GM21381 (cell line): ENCODE measurements at regions not wholly inside any gene's neighbourhood (a gene's known extent, or its start where the extent isn't known, plus 50 kb on each side); places are given as distances from the start of the nearest gene placed in this dataset.

Source experiments
- ATAC-seq: cut with Tn5 transposase; IDR thresholded peaks from one replicate; pipeline ENCODE4 v1.9.1; 2021; ENCODE audit warnings: mild to moderate bottlenecking, moderate library complexity; ENCODE audit not compliant: unreplicated experiment

DNA sequence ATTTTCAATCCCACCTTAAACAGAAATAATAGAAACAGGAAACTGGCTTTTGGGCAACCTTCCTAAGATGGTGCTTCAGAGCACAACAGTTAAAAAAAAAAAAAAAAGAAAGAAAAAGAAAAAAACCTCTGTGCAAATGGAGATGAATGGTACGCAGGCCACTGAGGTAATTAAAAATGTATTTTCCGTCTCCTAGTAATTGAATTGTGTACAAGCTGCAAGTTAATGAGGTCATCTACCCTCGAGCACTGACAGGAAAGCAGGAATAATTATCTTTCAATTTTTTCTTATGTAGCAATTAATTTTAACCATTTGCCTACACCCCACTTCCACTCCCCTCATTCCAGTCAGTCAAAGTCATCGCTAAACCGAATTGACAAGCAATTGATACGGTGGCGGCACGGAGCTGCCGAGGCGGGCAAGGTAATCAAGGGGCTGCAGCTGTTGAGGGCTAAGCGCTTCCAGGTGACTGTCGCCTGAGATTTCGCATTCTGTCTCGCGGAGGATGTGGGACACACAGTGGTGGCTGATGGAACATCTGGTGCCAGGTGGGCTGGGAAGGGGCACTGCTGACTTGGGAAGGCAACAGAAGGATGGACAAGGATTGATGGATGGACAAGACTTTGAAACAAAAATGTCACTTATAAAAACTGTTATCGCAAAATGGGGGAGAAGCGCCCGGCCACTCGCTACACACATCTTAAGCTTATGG lies 109.4 kb downstream of the RCN1 start:
- no peak for ATAC-seq

- ATAC-seq = no peak
Observed at GRCh38 chr11:32204751-32205150, 113.9 kb downstream of the RCN1 start.

GRCh38 chr11:32210556-32210955 lies 119.7 kb downstream of the RCN1 start:
- ATAC-seq = no peak

GRCh38 chr11:32213223-32213622 lies 122.3 kb downstream of the RCN1 start:
- no peak for ATAC-seq

DNA sequence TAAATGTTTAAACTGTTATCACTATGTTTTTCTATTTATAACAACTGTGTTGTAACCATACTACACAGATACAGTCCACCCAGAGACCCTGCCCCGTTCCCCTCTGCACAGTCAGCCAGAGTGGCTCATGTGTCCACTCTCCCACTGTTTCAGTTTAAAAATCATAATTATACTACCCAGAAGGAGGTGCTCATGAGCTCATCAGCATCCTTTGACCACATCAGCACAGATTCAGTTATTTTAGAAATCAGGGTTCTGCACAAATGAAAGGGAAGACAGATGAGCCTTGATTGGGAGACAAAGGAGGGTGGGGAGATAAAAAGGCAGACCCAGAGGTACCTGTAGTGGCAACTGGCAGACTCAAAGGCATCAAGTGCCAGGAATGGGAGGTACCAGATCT lies 124.3 kb downstream of the RCN1 start:
- no peak for ATAC-seq

- ATAC-seq = no peak
Observed at GRCh38 chr11:32216749-32217148, 125.9 kb downstream of the RCN1 start.

DNA sequence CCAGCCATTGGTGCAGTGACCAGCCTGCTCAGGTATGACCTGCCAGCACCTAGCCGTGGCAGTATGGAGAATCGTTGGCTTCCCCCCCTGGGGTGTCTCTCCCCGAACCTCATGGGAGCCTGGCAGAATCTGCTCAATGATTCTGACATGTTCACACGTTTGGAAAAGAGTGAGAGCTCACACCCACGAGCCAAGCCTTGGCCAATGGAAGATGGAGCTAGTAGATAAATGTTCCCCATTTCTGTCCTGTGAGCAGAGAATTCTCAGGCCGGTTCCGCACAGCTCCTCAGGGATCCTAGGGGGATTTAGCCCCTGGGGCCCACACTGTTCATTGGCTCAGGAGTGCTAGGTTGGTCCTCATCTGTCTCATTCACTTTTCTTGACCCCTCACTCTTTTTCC lies 128.4 kb downstream of the RCN1 start:
- ATAC-seq = no peak

- ATAC-seq = no peak
Observed at GRCh38 chr11:32221476-32222032, 130.7 kb downstream of the RCN1 start.

DNA sequence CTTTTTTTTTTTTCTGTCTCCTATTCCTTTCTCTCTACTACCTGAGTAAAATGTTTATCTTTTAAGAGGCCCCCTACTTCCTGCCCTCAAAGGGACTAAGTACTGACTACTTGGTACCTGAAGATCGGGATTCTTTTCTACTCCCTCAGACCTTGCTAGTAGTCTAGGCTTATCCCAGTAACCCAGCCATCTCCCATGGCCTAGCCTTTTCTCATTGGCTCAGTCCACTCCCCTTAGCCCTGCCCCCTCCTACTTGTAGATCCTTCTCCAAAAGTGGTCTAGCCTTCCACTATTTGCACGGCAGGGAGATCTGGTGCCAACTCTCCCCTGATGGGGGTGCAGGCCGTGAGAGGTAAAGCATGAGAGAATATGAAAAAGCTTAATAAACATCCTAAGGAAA lies 133.7 kb downstream of the RCN1 start:
- ATAC-seq = no peak

DNA sequence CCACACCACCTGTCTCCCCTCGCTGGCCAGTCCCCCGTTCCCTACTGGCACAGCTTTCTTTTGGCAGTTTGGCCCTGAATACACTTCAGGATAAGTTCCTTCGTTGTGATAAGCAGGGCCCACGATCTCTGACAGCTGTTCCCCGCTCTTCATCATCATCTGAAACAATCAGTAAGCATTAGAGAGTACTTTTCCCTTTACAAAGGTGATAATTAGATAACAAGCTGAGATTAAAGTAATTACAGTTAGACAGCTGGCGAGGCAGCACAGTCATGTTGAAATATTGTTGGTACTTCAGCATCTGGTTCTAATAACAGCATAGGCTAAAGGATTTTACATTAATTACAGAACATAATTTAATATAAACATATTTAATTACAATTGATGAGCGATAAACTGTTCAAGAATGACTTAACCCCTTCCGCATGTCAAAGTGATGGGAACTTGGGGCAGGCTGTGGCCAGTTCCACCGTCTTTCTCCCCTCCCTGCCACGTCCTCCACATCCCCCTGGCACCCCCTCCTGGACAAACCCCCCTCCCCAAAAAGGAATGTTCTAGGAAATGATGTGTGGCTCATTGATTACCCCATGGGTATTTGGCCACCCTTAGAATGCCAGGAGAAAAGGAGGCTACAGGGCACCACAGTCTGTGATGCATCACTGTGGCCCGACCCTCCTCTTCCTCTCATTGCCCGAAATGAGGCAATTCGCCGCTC lies 134.9 kb downstream of the RCN1 start:
- ATAC-seq = no peak

DNA sequence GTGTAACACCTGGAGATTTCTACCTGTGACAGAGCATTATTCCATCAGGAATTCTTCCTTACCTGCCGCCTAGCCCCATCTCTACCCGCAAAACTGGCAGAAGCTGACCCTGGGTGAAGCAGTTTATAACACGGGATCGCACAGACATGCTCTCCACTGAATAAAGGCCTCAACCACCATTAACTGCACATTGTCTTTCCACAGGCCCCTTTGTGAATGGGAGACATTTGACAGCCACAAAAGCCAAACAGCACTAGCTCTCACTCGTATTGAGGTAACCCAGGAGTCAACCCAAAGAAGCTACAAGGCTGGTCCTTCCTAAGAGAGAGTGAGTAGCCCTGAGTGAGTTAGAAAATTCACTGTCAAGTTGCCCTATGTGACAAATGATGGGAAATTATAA lies 135.6 kb downstream of the RCN1 start:
- no peak for ATAC-seq

DNA sequence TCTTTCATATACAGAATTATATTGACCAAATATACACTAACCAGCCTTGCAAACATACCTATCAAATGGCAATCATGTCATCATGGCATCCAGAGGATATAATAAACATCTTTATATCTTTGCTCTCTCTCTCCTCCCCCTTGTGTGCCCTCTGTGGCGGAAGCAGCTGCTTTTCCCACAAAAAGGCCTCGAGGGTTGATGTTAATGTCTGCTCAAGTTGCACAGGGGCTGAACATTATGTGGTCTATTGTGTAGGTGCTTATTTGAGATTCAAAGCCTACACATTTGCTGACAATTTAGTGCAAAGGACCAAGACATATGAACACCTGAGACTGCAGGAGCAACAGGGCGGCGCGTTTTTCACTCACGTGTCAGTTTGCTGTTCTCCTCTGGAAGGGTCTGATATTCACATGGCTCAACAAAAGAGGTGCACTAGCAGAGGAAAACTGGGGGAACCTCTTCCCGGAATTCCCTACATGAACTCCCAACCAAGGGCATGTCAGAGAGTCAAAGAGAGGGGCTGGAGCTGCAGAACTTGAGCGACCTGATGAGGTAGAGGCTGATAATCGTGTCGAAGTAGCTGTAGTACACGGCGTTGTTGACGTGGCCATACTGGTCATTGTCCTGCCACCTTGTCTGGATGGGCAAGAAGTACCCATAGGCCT lies 138.8 kb downstream of the RCN1 start:
- ATAC-seq = no peak

DNA sequence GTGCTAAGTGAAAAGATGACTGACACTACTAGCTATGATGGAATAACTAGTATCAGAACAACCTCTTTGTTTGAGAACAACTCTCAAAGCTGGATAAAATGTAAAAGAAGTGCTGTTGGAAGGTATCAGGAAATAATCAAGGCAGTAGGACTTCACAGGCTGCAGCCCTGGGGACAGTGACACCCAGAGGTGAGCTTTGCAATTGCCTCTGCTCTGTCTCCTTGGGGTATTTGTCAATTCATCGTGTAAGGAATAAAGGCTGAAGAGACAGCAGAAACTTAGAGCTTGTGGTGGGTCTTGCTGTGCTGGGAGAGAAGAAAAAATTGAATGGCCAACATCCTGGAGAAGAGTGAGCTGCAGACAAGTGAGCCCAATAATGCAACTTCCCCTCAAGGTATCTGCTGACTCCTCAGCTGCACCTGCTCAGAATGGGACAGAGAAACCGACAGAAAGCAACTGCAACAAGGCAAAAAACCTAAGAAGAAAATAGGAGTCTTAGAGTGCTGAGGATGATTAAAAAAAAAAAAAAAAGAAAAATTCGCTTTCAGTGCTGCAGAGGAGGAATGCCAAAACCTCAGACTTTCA lies 141.1 kb downstream of the RCN1 start:
- ATAC-seq = peak; percentile 75

DNA sequence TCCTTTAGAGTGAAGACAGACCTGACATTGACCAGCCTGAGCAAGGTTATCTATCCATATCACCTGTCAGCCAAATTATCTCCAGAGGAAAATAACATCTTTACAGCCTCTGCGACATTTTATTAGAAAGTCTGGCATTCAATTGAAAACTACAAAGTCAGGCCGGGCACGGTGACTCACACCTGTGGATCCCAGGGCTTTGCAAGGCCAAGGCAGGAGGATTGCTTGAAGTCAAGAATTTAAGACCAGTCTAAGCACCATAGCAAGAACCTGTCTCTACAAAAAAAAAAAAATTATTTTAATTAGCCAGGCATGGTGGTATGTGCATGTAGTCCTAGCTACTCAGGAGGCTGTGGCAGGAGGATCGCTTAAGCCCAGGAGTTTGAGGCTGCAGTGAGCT lies 141.6 kb downstream of the RCN1 start:
- no peak for ATAC-seq

GRCh38 chr11:32233276-32233675 lies 142.4 kb downstream of the RCN1 start:
- ATAC-seq = no peak

GRCh38 chr11:32233928-32234327 lies 143.1 kb downstream of the RCN1 start:
- no peak for ATAC-seq

GRCh38 chr11:32244453-32244852 lies 153.6 kb downstream of the RCN1 start:
- ATAC-seq = no peak

GRCh38 chr11:32253706-32254105 lies 162.8 kb downstream of the RCN1 start:
- ATAC-seq = no peak

DNA sequence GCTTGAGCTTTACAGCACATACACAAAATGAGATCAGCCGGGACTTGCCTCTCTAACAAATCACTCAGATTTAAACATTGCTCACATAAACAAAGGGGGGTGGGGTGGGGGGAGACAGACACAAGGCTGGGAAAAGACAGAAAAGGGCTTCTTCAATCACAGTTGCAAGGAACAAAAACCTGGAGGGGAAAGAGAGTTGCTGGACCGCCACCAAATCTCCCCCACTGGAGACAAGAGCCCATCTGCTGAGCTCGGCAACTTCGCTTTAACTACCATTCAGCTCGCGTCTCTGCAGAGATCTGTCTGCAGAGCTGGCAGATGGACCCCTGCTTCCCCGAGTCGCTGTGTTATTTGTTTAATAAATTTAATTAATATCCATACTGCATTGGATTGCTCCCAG lies 165.0 kb downstream of the RCN1 start:
- no peak for ATAC-seq

DNA sequence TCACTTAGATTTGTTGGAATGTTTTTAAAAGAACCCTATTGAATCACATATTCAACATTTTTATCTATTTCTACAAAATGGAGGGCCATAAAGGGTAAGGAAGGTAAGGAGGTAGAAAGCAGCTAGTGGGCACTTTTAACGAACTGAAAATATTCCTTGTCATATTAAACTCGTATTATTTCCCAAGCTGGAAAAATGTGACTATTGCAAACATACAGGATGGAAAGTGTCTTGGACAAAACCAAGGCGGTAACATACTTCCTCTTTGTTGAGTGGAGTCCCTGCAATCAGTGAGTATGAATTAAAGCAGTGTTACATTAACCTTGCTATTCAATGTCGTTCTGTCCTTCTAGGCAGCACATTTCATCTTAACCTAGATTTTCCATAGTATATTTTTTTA lies 165.6 kb downstream of the RCN1 start:
- no peak for ATAC-seq

DNA sequence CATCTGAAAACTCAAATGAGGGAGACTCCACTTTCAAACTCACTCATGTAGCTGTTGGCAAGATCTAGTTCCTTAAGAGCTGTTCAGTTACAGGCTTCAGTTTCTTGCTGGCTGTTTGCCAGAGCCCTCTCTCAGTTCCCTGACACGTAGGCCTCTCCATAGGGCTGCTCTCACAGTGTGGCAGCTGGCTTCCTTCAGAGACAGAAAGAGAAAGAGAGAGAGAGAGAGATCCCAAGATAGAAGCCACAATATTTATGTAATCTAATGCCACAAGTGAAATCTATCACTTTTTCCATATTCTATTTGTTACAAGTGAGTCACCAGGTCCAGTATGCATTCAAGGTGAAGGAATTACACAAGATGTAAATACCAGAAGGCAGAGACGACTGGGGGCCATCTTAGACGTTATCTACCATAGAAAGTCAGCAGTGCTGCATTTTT lies 168.8 kb downstream of the RCN1 start:
- peak; percentile 97 for ATAC-seq
